HS-27A (cell line): ENCODE measurements at regions not wholly inside any gene's neighbourhood (a gene's known extent, or its start where the extent isn't known, plus 50 kb on each side); places are given as distances from the start of the nearest gene placed in this dataset.

Experiments used
- DNase-seq: peaks from one replicate; pipeline ENCODE4 v3.0.0-alpha.2; 2012; ENCODE audit warnings: low read depth, missing footprints

- DNase-seq = no peak
Measured at GRCh38 chr14:49240383-49240782, 345.8 kb downstream of the RPS29 start.

- DNase-seq = no peak
Measured at GRCh38 chr14:49228552-49228951, 357.6 kb downstream of the RPS29 start.

GRCh38 chr14:49221316-49221715 lies 364.9 kb downstream of the RPS29 start:
- DNase-seq = no peak

GRCh38 chr14:49220492-49220891 lies 365.7 kb downstream of the RPS29 start:
- no peak for DNase-seq

- peak; percentile 23 for DNase-seq
Measured at GRCh38 chr14:49218436-49219092, 367.6 kb downstream of the RPS29 start.

GRCh38 chr14:49212721-49213120 lies 373.5 kb downstream of the RPS29 start:
- peak; percentile 29 for DNase-seq

GRCh38 chr14:49209416-49209815 lies 376.8 kb downstream of the RPS29 start:
- no peak for DNase-seq

- DNase-seq = no peak
Measured at GRCh38 chr14:49206828-49207227, 379.4 kb downstream of the RPS29 start.

- DNase-seq = no peak
Measured at GRCh38 chr14:49203676-49204075, 382.5 kb downstream of the RPS29 start.

- no peak for DNase-seq
Measured at GRCh38 chr14:49199159-49199558, 387.0 kb downstream of the RPS29 start.

- no peak for DNase-seq
Measured at GRCh38 chr14:49196327-49196726, 389.9 kb downstream of the RPS29 start.

- DNase-seq = no peak
Measured at GRCh38 chr14:49194067-49194466, 392.1 kb downstream of the RPS29 start.

- DNase-seq = no peak
Measured at GRCh38 chr14:49193332-49194065, 392.7 kb downstream of the RPS29 start.

GRCh38 chr14:49191380-49191779 lies 394.8 kb downstream of the RPS29 start:
- no peak for DNase-seq

GRCh38 chr14:49189375-49189774 lies 396.8 kb downstream of the RPS29 start:
- DNase-seq = no peak

GRCh38 chr14:49187799-49188198 lies 398.4 kb downstream of the RPS29 start:
- no peak for DNase-seq

- peak; percentile 40 for DNase-seq
Measured at GRCh38 chr14:49173765-49174373, 412.3 kb downstream of the RPS29 start.

- DNase-seq = no peak
Measured at GRCh38 chr14:49164074-49164473, 422.1 kb downstream of the RPS29 start.

- DNase-seq = no peak
Measured at GRCh38 chr14:49160983-49161382, 425.2 kb downstream of the RPS29 start.

GRCh38 chr14:49159081-49159480 lies 427.1 kb downstream of the RPS29 start:
- DNase-seq = no peak

GRCh38 chr14:49139593-49139992 lies 446.6 kb downstream of the RPS29 start:
- no peak for DNase-seq

- DNase-seq = no peak
Measured at GRCh38 chr14:49134940-49135339, 451.2 kb downstream of the RPS29 start.

- DNase-seq = no peak
Measured at GRCh38 chr14:49121246-49121645, 464.9 kb downstream of the RPS29 start.
